HG03432 (cell line): ENCODE measurements at regions not wholly inside any gene's neighbourhood (a gene's known extent, or its start where the extent isn't known, plus 50 kb on each side); places are given as distances from the start of the nearest gene placed in this dataset.

ENCODE experiments used
- ATAC-seq: cut with Tn5 transposase; IDR thresholded peaks from one replicate; pipeline ENCODE4 v1.9.1; 2021; ENCODE audit warnings: mild to moderate bottlenecking, moderate library complexity; ENCODE audit not compliant: unreplicated experiment

DNA sequence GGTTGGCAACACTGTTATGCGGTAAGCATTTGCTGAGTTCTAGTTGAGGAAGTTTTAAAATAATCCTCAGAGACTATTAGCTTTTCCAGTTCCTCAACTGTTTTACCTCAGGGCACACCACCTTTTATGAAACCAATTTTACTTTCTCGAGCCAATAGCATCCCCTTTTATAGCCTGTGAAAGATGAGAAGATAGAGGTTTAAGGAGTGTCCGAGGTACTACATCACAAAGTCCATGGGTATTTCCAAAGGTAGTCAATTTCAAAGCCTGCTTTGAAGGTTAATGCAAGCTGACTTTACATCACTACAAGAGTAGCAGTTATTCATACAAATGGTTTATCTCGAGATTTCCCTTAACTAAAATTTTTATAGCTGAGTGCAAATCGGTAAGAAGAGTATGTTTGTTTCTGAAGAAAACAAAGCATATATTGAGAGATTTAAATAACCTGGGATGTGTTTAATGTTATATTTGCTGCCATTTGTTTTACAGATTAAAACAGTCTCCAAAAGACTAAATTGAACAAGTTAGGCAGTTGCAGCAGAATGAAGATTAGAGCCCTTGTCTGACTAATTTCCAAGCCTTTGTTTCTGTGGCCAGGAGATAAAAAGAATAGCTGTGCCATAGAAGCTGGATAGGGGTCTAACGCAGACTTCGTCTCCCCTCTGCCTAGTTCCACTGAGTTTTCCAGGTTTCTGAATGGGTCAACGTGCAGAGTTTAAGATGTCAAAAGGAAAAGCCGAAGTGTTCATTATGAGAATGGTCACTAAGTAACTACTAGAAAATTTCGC, 74.7 kb upstream of the TRPC4 start:
- ATAC-seq = no peak

DNA sequence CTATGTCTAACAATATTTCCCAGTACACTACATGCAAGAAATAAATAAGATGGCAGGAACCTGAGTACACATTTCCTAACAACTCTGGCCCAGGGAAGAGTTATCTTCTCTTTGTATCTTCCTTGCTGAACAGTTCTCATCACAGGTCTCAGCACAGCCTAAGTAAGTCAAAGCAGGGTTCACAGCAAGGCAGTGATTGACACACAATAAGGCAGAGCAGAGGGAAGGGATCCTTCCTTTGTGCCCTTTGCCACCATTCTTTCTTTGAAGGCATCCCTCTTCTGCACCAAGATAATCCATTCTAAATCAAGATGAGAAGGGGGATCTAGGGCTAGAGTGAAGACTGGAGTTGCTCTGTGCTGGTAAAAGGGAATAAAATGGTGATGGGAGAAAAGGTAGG, 73.4 kb upstream of the TRPC4 start:
- ATAC-seq = no peak

GRCh38 chr13:37934339-37935191, 65.0 kb upstream of the TRPC4 start:
- no peak for ATAC-seq

DNA sequence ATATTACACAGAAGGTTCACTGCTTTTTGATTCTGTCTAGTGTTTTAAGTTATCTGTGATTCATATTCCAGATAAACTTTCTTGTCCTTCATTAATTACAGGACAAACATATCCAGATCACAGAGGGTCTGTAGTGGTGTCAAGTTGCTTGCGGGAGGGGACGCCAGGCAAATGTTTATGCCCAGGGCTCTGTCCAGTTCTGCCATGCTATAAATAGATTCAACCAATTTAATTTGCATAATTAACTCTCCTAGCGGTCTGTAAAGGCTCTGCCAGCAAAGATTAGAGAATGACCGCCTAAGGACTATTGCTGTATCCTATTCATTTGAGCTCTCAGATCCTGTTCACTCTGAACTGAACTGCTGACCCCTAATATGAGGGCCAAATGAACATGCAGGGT, 59.7 kb upstream of the TRPC4 start:
- ATAC-seq = no peak

GRCh38 chr13:37927561-37927960, 58.0 kb upstream of the TRPC4 start:
- no peak for ATAC-seq

- ATAC-seq = no peak
Observed at GRCh38 chr13:37925878-37926473, 56.4 kb upstream of the TRPC4 start.

GRCh38 chr13:37923236-37923635, 53.7 kb upstream of the TRPC4 start:
- peak; percentile 65 for ATAC-seq

- ATAC-seq = no peak
Observed at GRCh38 chr13:37919329-37919880, 49.8 kb upstream of the TRPC4 start.
